ENCODE measurements at regions not wholly inside any gene's neighbourhood (a gene's known extent, or its start where the extent isn't known, plus 50 kb on each side); places are given as distances from the start of the nearest gene placed in this dataset.

GRCh38 chr4:159765382-159765781 is 662.5 kb downstream of the RAPGEF2 start:
- Histone ChIP-seq H3K36me3 (ENCODE audit: control insufficient read depth in 2 of 4, insufficient read depth in 4 of 4, low read length in 3 of 4) (no peaks in the 10 kb centered on the region), H3K4ac (replicated peaks; ENCODE audit: insufficient read length, low read depth, low read length) (no peak overlapping the region), H4K20me1 (replicated peaks in 1 of 2; ENCODE audit: control insufficient read depth in 1 of 2, insufficient read depth in 2 of 2, low read length in 2 of 2) (no peaks in the 10 kb centered on the region), H2BK20ac (ENCODE audit: low read length) (no peak overlapping the region), H3K79me2 (ENCODE audit: control insufficient read depth in 1 of 2, insufficient read depth in 2 of 2, low read length in 2 of 2) (no peaks in the 10 kb centered on the region), H3K56ac (replicated peaks; ENCODE audit: insufficient read length, low read depth, low read length) (no peak overlapping the region), H3K27me3 (replicated peaks in 1 of 4; ENCODE audit: control insufficient read depth in 3 of 4, extremely low read depth in 1 of 4, insufficient read depth in 3 of 4, low read length in 3 of 4) (no peaks in the 10 kb centered on the region), H3K79me1 (ENCODE audit: low read depth, low read length) (no peaks in the 10 kb centered on the region), H3K4me3 (ENCODE audit: extremely low read depth in 1 of 4, insufficient read depth in 2 of 4, low read depth in 3 of 4, low read length in 4 of 4) (no peak overlapping the region), H4K8ac (ENCODE audit: extremely low read depth, insufficient read depth, low read length) (no peak overlapping the region), H2AK5ac (ENCODE audit: low read depth, low read length) (no peak overlapping the region), H2BK5ac (ENCODE audit: low read depth, low read length) (no peak overlapping the region), H4K91ac (replicated peaks; ENCODE audit: insufficient read length, low read length) (no peak overlapping the region), H3K4me1 (replicated peaks in 1 of 4; ENCODE audit: control insufficient read depth in 3 of 4, insufficient read depth in 4 of 4, low read length in 3 of 4) (no peaks in the 10 kb centered on the region), H2AFZ (ENCODE audit: low read length) (no peak overlapping the region), H3K23me2 (ENCODE audit: low read depth, low read length) (no peaks in the 10 kb centered on the region), H3K14ac (ENCODE audit: insufficient read length) (no peak overlapping the region), H4K5ac (ENCODE audit: insufficient read length, low read depth, low read length) (no peak overlapping the region), H3K27ac (ENCODE audit: low read depth, low read length) (no peak overlapping the region), H3K9ac (replicated peaks in 1 of 4; ENCODE audit: extremely low read depth in 1 of 4, low read depth in 3 of 4, low read length in 3 of 4) (no peak overlapping the region), H3K23ac (ENCODE audit: insufficient read length) (no peak overlapping the region), H2BK12ac (ENCODE audit: low read depth, low read length) (no peak overlapping the region), H3K18ac (ENCODE audit: extremely low read depth, low read length) (no peak overlapping the region), H3K9me3 (ENCODE audit: insufficient read depth in 2 of 2, low read depth in 1 of 2, low read length in 1 of 2) (no peaks in the 10 kb centered on the region), H3K4me2 (ENCODE audit: insufficient read depth in 1 of 2, low read depth in 2 of 2, low read length in 2 of 2) (no peak overlapping the region), H2BK15ac (ENCODE audit: low read length) (no peak overlapping the region), H2BK120ac (replicated peaks; ENCODE audit: low read depth, low read length) (no peak overlapping the region)
- POLR2A ChIA-PET (ENCODE audit: partially characterized antibody): no interaction called here
- FAIRE-seq (no peak), DNase-seq (ENCODE audit: low read depth in 1 of 2, low spot score in 2 of 2) (no peak)
- CTCF ChIA-PET (ENCODE audit: partially characterized antibody): interaction anchor here (0.5 to 3.2 kb wide), 21 partner anchors 9 to 437 kb away, joined by 3 to 12 read pairs (median 3); no protein-coding TSS in a partner anchor
- 93% methylated on average over 1 of the region's 1 CpG; no CpG with 5 or more reads in 1 of the 2 experiments for WGBS, 2 experiments (ENCODE audit: extremely low coverage in 1 of 2, insufficient coverage in 1 of 2, insufficient read length in 1 of 2, insufficient replicate concordance in 2 of 2, low coverage in 1 of 2, low lambda C conversion rate in 2 of 2, missing lambda C conversion rate in 1 of 2)
- TF ChIP-seq RBBP5 (IDR thresholded peaks at IDR 0.05; ENCODE audit: borderline replicate concordance, low read depth, low read length) (no peak), POU5F1 (IDR thresholded peaks at IDR 0.05; ENCODE audit: low read depth, low read length) (no peak), CBX5 (IDR thresholded peaks at IDR 0.05; ENCODE audit: low read depth, low read length) (no peak), RNF2 (IDR thresholded peaks at IDR 0.05; ENCODE audit: borderline replicate concordance, low read depth, low read length, missing control alignments, poor library complexity, severe bottlenecking) (no peak), CHD2 (IDR thresholded peaks at IDR 0.05; ENCODE audit: low read length) (no peak), SAP30 (IDR thresholded peaks at IDR 0.05; ENCODE audit: insufficient read depth, insufficient replicate concordance, low read length) (no peak), SP4 (IDR thresholded peaks at IDR 0.05; ENCODE audit: low read length) (no peak), SRF (IDR thresholded peaks at IDR 0.05; ENCODE audit: low read depth, low read length) (no peak), BCL11A (IDR thresholded peaks at IDR 0.05; ENCODE audit: low read depth in 2 of 2, low read length in 2 of 2) (no peak), SIX5 (IDR thresholded peaks at IDR 0.05; ENCODE audit: low read depth, low read length) (no peak), CTBP2 (IDR thresholded peaks at IDR 0.05; ENCODE audit: borderline replicate concordance, insufficient read depth, insufficient read length, low read length) (no peak), PHF8 (conservative IDR thresholded peaks at IDR 0.05; ENCODE audit: low read depth, low read length) (no peak), POLR2A (IDR thresholded peaks at IDR 0.05; ENCODE audit: control extremely low read depth in 1 of 2, low read depth in 2 of 2, low read length in 2 of 2) (no peak), JUN (IDR thresholded peaks at IDR 0.05; ENCODE audit: low read depth, low read length) (no peak)
- TF ChIP-seq, protein P1, sequence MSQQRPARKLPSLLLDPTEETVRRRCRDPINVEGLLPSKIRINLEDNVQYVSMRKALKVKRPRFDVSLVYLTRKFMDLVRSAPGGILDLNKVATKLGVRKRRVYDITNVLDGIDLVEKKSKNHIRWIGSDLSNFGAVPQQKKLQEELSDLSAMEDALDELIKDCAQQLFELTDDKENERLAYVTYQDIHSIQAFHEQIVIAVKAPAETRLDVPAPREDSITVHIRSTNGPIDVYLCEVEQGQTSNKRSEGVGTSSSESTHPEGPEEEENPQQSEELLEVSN (IDR thresholded peaks at IDR 0.05): no peak

Measured in H1 (cell line).